ENCODE measurements at regions not wholly inside any gene's neighbourhood (a gene's known extent, or its start where the extent isn't known, plus 50 kb on each side); places are given as distances from the start of the nearest gene placed in this dataset.

GRCh38 chr7:84822941-84823510, 363.8 kb downstream of the SEMA3D start:
- Histone ChIP-seq H3K4me3 (no peak overlapping the region), H3K27ac (no peak overlapping the region), H3K4me2 (no peak overlapping the region), H3K9me3 (no peaks in the 10 kb centered on the region), H3K4me1 (no peaks in the 10 kb centered on the region)
- 84% methylated on average over 6 of the region's 6 CpGs for WGBS (ENCODE audit: missing lambda C conversion rate)
- ChIA-PET POLR2A (no interaction called here), CTCF (interaction anchor here (1.1 kb wide), 1 partner anchor 42 kb away, joined by 3 read pairs; no protein-coding TSS in a partner anchor)
- DNase-seq (ENCODE audit: low read depth in 1 of 2, low spot score in 1 of 2) (no peak), FAIRE-seq (no peak), ATAC-seq (no peak)
- TF ChIP-seq REST (IDR thresholded peaks at IDR 0.05), result no peak
- TF ChIP-seq ZNF302 (CRISPR knock-in tag; IDR thresholded peaks at IDR 0.05), result no peak
- TF ChIP-seq RNF2 (IDR thresholded peaks at IDR 0.05; ENCODE audit: borderline replicate concordance, low read depth), result no peak
- no peak for TF ChIP-seq JUNB (IDR thresholded peaks at IDR 0.05)
- TF ChIP-seq RFX5 (IDR thresholded peaks at IDR 0.05), result no peak
- TF ChIP-seq MAX (IDR thresholded peaks at IDR 0.05), result no peak
- TF ChIP-seq CEBPB (IDR thresholded peaks at IDR 0.05), result no peak
- TF ChIP-seq RCOR1 (IDR thresholded peaks at IDR 0.05; ENCODE audit: low read depth, low read length), result no peak
- TF ChIP-seq ATOH8 (CRISPR knock-in tag; IDR thresholded peaks at IDR 0.05; ENCODE audit: low read depth), result no peak
- no peak for TF ChIP-seq CBX2 (IDR thresholded peaks at IDR 0.05; ENCODE audit: borderline replicate concordance, low read depth)
- TF ChIP-seq HOXA7 (CRISPR knock-in tag; IDR thresholded peaks at IDR 0.05), result no peak
- no peak for TF ChIP-seq BHLHE40 (IDR thresholded peaks at IDR 0.05; ENCODE audit: low read depth, low read length)
- TF ChIP-seq EHMT2 (IDR thresholded peaks at IDR 0.05; ENCODE audit: low read depth), result no peak
- TF ChIP-seq ESRRA (IDR thresholded peaks at IDR 0.05; ENCODE audit: borderline replicate concordance, low read length), result no peak
- TF ChIP-seq HMGXB4 (CRISPR knock-in tag; IDR thresholded peaks at IDR 0.05; ENCODE audit: borderline replicate concordance), result no peak
- no peak for TF ChIP-seq GATA3 (IDR thresholded peaks at IDR 0.05; ENCODE audit: borderline replicate concordance)
- TF ChIP-seq BCL3 (IDR thresholded peaks at IDR 0.05), result no peak
- TF ChIP-seq ZC3H11A (IDR thresholded peaks at IDR 0.05), result no peak
- TF ChIP-seq CBX8 (IDR thresholded peaks at IDR 0.05), result no peak
- TF ChIP-seq HES2 (IDR thresholded peaks at IDR 0.05), result no peak
